Mesodermal cell (in vitro differentiated cells): ENCODE measurements at regions not wholly inside any gene's neighbourhood (a gene's known extent, or its start where the extent isn't known, plus 50 kb on each side); places are given as distances from the start of the nearest gene placed in this dataset.
"Not testable (repeated sequence)": the region's sequence is repeated elsewhere in the genome, so short reads cannot be mapped to it uniquely, and the experiment has no call there.

ENCODE experiments used
- H3K27ac ChIP-seq: 2 replicates; pipeline ENCODE4 v1.7.0; 2013; ENCODE audit warnings: mild to moderate bottlenecking, low read depth, low read length, moderate library complexity; ENCODE audit not compliant: severe bottlenecking
- H3K36me3 ChIP-seq: 2 replicates; pipeline ENCODE4 v1.7.1; 2013; ENCODE audit warnings: mild to moderate bottlenecking, low read length, moderate library complexity; ENCODE audit not compliant: control insufficient read depth, insufficient read depth
- H3K4me1 ChIP-seq: one replicate; pipeline ENCODE4 v1.7.1; 2013; ENCODE audit warnings: mild to moderate bottlenecking, low read length; ENCODE audit not compliant: insufficient read depth, control insufficient read depth, poor library complexity, severe bottlenecking
- H3K4me3 ChIP-seq: 2 replicates; pipeline ENCODE4 v1.7.0; 2013; ENCODE audit warnings: low read length, control low read depth, mild to moderate bottlenecking; ENCODE audit not compliant: insufficient read depth, poor library complexity, severe bottlenecking; ENCODE audit errors: extremely low read depth
- H3K9me3 ChIP-seq: 2 replicates; pipeline ENCODE4 v1.7.1; 2013; ENCODE audit warnings: mild to moderate bottlenecking, low read length, moderate library complexity; ENCODE audit not compliant: control insufficient read depth
- WGBS, 2 experiments: methylation state at CpG; one replicate each; pipeline ENCODE4 v1.1.5; 2013; ENCODE audit warnings: missing lambda C conversion rate in 2 of 2; ENCODE audit not compliant: insufficient coverage in 2 of 2; 5-methylcytosine and 5-hydroxymethylcytosine counted together

DNA sequence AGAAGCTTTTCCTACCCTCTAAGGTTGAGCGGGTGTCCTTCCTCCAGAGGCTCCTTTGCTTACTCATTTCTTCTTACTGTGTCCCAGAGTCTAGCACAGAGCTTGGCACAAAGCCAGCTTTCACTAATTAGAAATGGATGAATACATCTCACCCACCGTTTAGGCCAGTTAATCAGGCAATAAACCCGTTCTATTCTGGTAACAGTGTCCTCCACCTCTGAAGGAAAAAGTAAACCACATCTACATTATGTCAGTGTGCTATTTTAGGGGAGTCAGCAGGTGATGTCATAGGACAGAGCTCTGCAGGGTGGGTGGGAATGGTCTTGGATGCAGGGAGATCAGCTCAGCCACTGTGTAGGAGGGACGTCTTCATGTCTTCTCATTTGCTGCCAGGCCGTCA lies 109.2 kb downstream of the OSTF1 start:
- H3K36me3 ChIP-seq: no peaks in the 10 kb centered on the region
- H3K4me3 ChIP-seq: no peak overlapping the region
- H3K27ac ChIP-seq: no peak overlapping the region
- 80 to 87% methylated on average over 2 to 4 of the region's 5 CpGs for WGBS, 2 experiments
- H3K4me1 ChIP-seq: no peaks in the 10 kb centered on the region
- no peaks in the 10 kb centered on the region for H3K9me3 ChIP-seq

DNA sequence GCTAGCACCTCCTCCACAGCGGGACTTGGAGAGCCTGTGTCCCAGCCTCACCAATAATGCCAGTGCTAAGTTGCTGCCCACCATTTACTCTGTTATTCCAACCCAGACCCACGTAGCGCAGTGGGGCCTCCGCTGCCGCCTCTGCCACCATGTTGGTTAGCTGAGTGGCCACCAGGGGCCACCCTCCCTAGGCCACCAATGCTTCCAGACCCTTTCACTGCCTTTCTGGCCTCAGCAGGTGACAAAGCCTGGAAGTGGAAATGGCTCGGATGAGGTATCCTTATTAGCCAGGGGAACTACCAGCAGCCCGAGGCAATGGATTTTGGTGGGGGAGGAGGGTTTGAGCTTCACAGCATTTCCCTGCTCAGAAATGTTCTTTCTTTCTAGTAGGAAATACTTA lies 110.1 kb downstream of the OSTF1 start:
- 92 to 96% methylated on average over 4 to 6 of the region's 7 CpGs for WGBS, 2 experiments
- Histone ChIP-seq H3K27ac (no peak overlapping the region), H3K36me3 (no peaks in the 10 kb centered on the region), H3K9me3 (no peaks in the 10 kb centered on the region), H3K4me1 (no peaks in the 10 kb centered on the region), H3K4me3 (no peak overlapping the region)

DNA sequence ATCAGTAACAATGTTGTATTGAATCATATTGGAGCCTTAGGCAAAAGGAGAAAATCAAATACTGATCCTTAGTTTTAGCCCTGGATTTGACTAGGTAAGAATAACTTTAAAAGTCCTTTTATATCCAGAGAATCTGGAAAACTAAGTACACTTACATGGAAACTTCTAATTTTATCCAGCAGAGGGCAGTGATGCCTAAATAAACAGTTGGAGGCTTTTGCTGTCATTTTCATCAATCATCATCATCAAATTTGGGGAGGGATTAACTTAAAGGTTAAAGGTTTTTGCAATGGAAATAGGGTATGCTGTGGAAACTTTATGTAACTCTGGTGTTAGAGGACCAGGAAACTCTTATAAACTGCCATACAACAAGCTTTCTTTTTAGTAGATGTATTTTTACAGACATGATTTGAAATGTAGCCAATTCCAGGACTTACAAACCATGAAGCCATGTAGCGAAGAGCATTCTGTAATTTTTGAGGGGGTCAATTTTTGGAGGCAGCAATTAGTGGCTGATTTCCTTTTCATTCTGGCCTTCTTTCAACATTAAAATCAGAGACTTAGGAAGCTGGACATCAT lies 112.7 kb downstream of the OSTF1 start:
- Histone ChIP-seq H3K36me3 (no peaks in the 10 kb centered on the region), H3K27ac (no peak overlapping the region), H3K4me3 (no peak overlapping the region), H3K4me1 (no peaks in the 10 kb centered on the region), H3K9me3 (no peaks in the 10 kb centered on the region)
- WGBS, 2 experiments: no CpG with 5 or more reads among the region's 1 CpG

DNA sequence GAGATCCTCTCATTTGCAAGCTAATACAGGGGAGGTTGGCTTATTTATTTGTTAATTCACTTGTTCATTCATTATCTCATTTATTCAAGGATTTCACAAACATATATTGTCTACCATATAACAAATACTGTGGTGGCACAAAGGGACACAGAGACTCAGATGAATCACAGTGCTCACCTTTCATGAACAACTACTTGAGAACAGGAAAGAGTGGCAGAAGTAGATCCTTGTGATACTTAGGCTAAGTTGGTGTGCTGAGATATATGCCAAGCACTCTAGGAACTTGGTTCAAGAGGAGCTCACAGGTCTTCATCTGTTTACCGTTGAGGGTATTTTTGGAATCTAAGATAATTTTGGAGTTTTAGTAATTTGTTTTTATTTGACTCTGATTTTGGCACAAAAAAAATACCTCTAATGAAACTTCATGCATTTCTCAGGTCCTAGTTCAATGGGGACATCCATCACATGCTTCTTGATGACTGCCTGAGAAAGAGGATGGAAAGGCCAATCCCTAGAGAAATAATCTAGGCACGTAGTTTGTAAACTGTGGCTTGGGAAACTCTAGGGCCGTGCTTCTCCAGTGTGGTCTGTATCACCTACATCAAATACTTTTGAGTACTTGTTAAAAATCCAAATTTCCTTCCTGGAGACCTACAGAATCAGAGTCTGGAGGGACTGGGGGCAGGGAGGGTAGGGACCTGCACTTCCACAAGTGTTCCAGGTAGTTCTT lies 113.3 kb downstream of the OSTF1 start:
- Histone ChIP-seq H3K27ac (no peak overlapping the region), H3K36me3 (no peaks in the 10 kb centered on the region), H3K4me1 (no peaks in the 10 kb centered on the region), H3K9me3 (no peaks in the 10 kb centered on the region), H3K4me3 (no peak overlapping the region)
- no CpG with 5 or more reads among the region's 3 CpGs for WGBS, 2 experiments

DNA sequence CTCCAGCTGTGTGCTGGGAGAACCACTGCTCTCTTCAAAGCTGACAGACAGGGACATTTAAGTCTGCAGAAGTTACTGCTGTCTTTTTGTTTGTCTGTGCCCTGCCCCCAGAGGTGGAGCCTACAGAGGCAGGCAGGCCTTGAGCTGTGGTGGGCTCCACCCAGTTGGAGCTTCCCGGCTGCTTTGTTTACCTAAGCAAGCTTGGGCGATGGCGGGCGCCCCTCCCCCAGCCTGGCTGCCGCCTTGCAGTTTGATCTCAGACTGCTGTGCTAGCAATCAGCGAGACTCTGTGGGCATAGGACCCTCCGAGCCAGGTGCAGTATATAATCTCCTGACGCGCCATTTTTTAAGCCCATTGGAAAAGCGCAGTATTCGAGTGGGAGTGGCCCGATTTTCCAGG lies 119.7 kb downstream of the OSTF1 start:
- not testable (repeated sequence) for H3K4me3 ChIP-seq, H3K4me1 ChIP-seq, H3K9me3 ChIP-seq, H3K36me3 ChIP-seq, H3K27ac ChIP-seq
- WGBS, 2 experiments: 91 to 92% methylated on average over 11 to 12 of the region's 12 CpGs

DNA sequence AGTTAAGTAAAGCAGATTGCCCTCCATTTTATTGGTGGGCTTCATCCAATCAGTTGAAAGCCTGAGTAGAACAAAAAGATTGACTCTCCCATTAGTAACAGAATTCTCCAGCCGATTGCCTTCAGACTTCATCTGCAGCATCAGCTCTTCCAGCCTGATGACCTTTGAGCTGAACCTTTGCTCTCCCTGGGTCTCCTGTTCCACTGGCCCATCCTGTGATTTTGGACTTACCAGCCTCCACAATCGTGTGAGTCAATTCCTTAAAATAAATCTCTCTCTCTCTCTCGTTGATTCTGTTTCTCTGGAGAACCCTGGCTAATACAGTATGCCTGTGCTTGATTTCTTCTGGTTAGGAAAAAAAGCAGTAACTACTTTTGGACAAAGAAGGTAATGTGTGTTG lies 121.9 kb downstream of the OSTF1 start:
- WGBS, 2 experiments: 33 to 68% methylated on average over 1 to 2 of the region's 3 CpGs
- no peak overlapping the region for H3K27ac ChIP-seq
- no peak overlapping the region for H3K4me3 ChIP-seq
- no peaks in the 10 kb centered on the region for H3K36me3 ChIP-seq
- H3K9me3 ChIP-seq: no peaks in the 10 kb centered on the region
- H3K4me1 ChIP-seq: no peaks in the 10 kb centered on the region

DNA sequence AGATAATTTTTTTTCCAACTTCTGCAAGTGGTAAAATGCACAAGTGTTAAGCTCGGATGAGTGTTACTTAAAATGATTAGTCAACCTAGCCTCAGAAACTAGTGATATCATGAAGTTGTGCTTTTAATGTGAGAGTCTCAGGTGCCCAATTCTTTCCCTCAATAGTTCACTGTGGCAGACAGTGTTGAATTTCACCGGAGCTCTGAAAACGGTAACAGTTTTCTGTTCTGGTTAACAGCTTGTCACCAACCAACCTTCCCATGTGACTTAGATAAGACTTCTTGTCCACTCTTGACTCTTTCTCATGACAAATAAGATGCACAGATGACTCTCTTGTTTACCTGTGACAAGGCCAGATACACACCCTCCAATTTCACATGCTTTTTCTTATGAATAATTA lies 125.5 kb downstream of the OSTF1 start:
- H3K4me1 ChIP-seq: no peaks in the 10 kb centered on the region
- 89 to 95% methylated on average over 2 to 3 of the region's 3 CpGs for WGBS, 2 experiments
- no peaks in the 10 kb centered on the region for H3K36me3 ChIP-seq
- no peak overlapping the region for H3K4me3 ChIP-seq
- H3K9me3 ChIP-seq: no peaks in the 10 kb centered on the region
- H3K27ac ChIP-seq: no peak overlapping the region

DNA sequence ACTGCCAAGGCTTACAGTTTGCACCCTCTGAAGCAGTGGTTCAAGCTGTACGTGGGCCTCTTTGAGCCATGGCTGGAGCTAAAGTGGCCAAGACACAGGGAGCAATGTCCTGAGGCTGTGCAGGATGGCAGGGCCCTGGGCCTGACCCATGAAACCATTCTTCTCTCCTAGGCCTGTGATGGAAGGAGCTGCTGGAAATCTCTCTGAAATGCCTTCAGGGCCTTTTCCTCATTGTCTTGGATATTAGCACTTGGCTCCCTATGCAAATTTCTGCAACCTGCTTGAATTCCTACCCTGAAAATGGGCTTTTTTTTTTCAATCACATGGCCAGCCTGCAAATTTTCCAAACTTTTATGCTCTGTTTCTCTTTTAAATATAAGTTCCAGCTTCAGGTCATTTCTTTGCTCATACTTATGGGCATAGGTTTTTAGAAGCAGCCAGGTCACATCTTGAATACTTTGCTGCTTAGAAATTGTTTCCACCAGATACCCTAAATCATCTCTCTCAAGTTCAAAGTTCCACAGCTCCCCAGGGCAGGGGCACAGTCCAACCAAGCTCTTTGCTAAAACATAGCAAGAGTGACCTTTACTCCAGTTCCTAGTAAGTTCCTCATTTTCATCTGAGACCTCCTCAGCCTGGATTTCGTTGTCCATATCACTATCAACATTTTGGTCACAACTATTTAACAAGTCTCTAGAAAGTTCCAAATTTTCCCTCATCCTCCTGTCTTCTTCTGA lies 138.3 kb downstream of the OSTF1 start:
- WGBS, 2 experiments: 72 to 79% methylated on average over 2 of the region's 2 CpGs

DNA sequence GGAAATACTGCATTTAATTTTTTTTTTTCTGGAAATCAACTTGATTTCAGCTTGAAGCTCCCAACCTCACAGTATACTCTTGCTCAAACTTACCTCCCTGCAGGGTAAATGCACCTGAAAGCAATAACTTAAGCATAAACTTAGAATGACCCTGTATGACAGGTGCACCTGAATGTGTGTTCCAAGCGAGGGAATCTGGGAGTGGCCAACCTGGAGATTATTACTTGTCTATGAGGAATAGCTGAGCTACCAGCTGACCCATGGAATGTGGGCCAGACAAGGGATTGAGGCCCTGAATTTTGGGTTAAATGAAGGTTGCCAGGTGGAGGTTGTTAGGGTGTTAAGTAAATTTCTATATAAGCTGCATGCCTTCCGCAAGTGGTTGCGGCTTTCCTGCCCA lies 140.6 kb downstream of the OSTF1 start:
- WGBS, 2 experiments: 86 to 88% methylated on average over 1 to 3 of the region's 3 CpGs
- no peak overlapping the region for H3K4me3 ChIP-seq
- H3K36me3 ChIP-seq: no peaks in the 10 kb centered on the region
- no peaks in the 10 kb centered on the region for H3K9me3 ChIP-seq
- no peaks in the 10 kb centered on the region for H3K4me1 ChIP-seq
- H3K27ac ChIP-seq: no peak overlapping the region

More for the DNA sequence above, 138.3 kb downstream of the OSTF1 start:
- no peaks in the 10 kb centered on the region for H3K36me3 ChIP-seq
- no peaks in the 10 kb centered on the region for H3K4me1 ChIP-seq
- H3K9me3 ChIP-seq: no peaks in the 10 kb centered on the region
- H3K4me3 ChIP-seq: no peak overlapping the region
- no peak overlapping the region for H3K27ac ChIP-seq

DNA sequence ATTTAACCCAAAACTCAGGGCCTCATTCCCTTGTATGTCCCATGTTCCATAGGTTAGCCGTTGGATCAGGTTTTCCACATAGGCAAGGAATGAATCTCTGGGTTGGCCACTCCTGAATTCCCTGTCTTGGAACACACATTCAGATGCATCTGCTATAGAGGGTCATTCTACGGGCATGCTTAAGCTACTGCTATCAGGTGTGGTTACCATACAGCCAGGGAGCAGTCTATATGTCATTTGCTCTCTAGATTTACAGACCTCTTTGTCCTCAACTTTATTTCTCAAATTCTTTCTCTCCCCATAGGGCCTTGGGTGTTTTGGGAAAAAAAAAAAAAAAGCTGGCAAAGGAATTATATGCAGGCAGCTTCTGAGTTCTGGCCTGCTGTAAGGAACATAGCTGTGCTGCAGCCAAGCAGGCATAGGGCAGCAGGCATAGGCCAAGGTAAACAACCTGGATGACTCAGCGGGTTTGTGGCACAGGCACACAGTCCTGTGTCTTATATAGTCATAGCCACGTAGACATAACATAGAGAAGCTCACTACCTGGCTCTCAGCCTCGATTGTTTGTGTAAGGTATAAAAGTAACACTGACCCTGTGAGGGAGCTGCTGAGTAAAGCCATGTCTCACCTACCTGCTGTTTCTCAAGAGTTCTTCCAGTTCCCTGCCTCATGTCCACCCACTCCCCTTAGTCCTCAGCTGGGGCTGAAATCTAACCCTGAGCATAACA lies 141.5 kb downstream of the OSTF1 start:
- no peaks in the 10 kb centered on the region for H3K4me1 ChIP-seq
- no peaks in the 10 kb centered on the region for H3K9me3 ChIP-seq
- no peak overlapping the region for H3K4me3 ChIP-seq
- H3K27ac ChIP-seq: no peak overlapping the region
- WGBS, 2 experiments: 77 to 78% methylated on average over 2 of the region's 5 CpGs
- H3K36me3 ChIP-seq: no peaks in the 10 kb centered on the region
